Lung (tissue), 11 donors: ENCODE measurements at regions not wholly inside any gene's neighbourhood (a gene's known extent, or its start where the extent isn't known, plus 50 kb on each side); places are given as distances from the start of the nearest gene placed in this dataset.

Source experiments
- ATAC-seq: fragments of 200-7000 bp; cut with Tn5 transposase; one replicate; pipeline ENCODE4 v1.9.1; 2020; ENCODE audit warnings: moderate number of reproducible peaks; ENCODE audit not compliant: insufficient read depth, low FRiP score
- DNase-seq, 3 donors: peaks; one replicate each; pipeline ENCODE4 v3.0.0-alpha.2; 2013 to 2017
- H3K27ac ChIP-seq, 2 donors: one replicate each; pipeline ENCODE4 v1.5.1; 2013; ENCODE audit warnings: mild to moderate bottlenecking in 2 of 2, moderate library complexity in 2 of 2, control low read depth in 1 of 2, inconsistent platforms in 1 of 2, low read depth in 1 of 2, low read length in 1 of 2
- H3K27me3 ChIP-seq, 3 donors: one replicate each; pipeline ENCODE4 v1.5.1; 2013; ENCODE audit warnings: low read length in 2 of 3; ENCODE audit not compliant: control insufficient read depth in 3 of 3, insufficient read depth in 3 of 3
- H3K36me3 ChIP-seq, 4 donors: one replicate each; pipeline ENCODE4 v1.5.1; 2013; ENCODE audit warnings: low read length in 4 of 4, mild to moderate bottlenecking in 1 of 4, moderate library complexity in 1 of 4; ENCODE audit not compliant: control insufficient read depth in 4 of 4, insufficient read depth in 4 of 4
- H3K4me1 ChIP-seq, 5 donors: one replicate each; pipeline ENCODE4 v1.5.1; 2013; ENCODE audit warnings: low read length in 5 of 5, mild to moderate bottlenecking in 2 of 5, moderate library complexity in 1 of 5; ENCODE audit not compliant: control insufficient read depth in 5 of 5, insufficient read depth in 5 of 5
- H3K4me3 ChIP-seq: one replicate; pipeline ENCODE4 v1.5.1; 2013; ENCODE audit warnings: mild to moderate bottlenecking, control low read depth, moderate library complexity
- H3K9ac ChIP-seq, 2 donors: one replicate each; pipeline ENCODE4 v1.5.1; 2013; ENCODE audit warnings: low read length in 2 of 2, control low read depth in 1 of 2; ENCODE audit not compliant: insufficient read depth in 1 of 2
- H3K9me3 ChIP-seq, 4 donors: one replicate each; pipeline ENCODE4 v1.5.1; 2013; ENCODE audit warnings: low read length in 3 of 4, mild to moderate bottlenecking in 1 of 4, moderate library complexity in 1 of 4; ENCODE audit not compliant: control insufficient read depth in 4 of 4, insufficient read depth in 3 of 4
- WGBS, 2 donors: extraction: QIAGEN DNeasy Blood & Tissue Kit; methylation state at CpG; one replicate each; pipeline ENCODE4 v1.1.7; 2013; 5-methylcytosine and 5-hydroxymethylcytosine counted together
- TF ChIP-seq, protein P1 (sequence below): IDR thresholded peaks from 2 replicates; pipeline ENCODE4 v1.5.1; 2012; ENCODE audit warnings: mild to moderate bottlenecking; ENCODE audit errors: control extremely low read depth, extremely low read depth
- donor health status: control.
- donor health status: control.
- donor health status: Bipolar disorder and iron deficiency.
- donor health status: healthy.
- donor health status: DM: yes; HTN: yes; CAD: no.

GRCh38 chr9:111162026-111162425, 123.8 kb upstream of the LPAR1 start:
- H3K4me1 ChIP-seq, result peaks cover 0 to 26% (median 8%) of the 10 kb centered on the region in 5 donors
- TF ChIP-seq, protein P1, sequence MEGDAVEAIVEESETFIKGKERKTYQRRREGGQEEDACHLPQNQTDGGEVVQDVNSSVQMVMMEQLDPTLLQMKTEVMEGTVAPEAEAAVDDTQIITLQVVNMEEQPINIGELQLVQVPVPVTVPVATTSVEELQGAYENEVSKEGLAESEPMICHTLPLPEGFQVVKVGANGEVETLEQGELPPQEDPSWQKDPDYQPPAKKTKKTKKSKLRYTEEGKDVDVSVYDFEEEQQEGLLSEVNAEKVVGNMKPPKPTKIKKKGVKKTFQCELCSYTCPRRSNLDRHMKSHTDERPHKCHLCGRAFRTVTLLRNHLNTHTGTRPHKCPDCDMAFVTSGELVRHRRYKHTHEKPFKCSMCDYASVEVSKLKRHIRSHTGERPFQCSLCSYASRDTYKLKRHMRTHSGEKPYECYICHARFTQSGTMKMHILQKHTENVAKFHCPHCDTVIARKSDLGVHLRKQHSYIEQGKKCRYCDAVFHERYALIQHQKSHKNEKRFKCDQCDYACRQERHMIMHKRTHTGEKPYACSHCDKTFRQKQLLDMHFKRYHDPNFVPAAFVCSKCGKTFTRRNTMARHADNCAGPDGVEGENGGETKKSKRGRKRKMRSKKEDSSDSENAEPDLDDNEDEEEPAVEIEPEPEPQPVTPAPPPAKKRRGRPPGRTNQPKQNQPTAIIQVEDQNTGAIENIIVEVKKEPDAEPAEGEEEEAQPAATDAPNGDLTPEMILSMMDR, result no peak
- WGBS, 2 donors, result 81 to 95% methylated on average over 3 of the region's 3 CpGs

GRCh38 chr9:111161015-111161415, 122.7 kb upstream of the LPAR1 start:
- no peak overlapping the region for H3K27ac ChIP-seq
- peak; percentile 35 for ATAC-seq
- 70 to 87% methylated on average over 3 of the region's 3 CpGs for WGBS, 2 donors

More at GRCh38 chr9:111162026-111162425, 123.8 kb upstream of the LPAR1 start:
- Histone ChIP-seq H3K27me3 (no peaks in the 10 kb centered on the region), H3K9ac (no peak overlapping the region), H3K36me3 (no peaks in the 10 kb centered on the region), H3K9me3 (peaks cover 0 to 7% (median 2%) of the 10 kb centered on the region in 4 donors), H3K27ac (no peak overlapping the region), H3K4me3 (no peak overlapping the region)
- DNase-seq (no peak), ATAC-seq (no peak)

DNA sequence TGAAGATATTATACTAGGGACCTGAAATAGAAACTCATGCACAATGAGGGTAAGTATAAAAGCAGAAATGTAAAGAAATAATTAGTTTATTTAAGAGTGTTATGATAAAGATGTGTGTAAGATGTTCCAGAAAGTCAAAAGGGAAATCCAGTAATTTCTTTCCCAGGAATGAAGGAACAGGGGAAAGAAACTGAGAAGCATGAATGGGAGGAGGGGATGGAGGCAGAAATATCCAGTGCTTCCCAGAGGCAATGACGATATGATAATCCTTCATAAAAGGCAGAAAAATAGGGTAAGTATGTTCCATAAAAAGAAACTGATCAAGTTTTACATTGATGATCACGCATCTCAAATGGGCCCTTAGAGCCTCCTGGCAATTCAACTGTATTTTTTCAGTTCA, 120.7 kb upstream of the LPAR1 start:
- TF ChIP-seq, protein P1, result no peak
- 92 to 98% methylated on average over 2 of the region's 2 CpGs for WGBS, 2 donors
- Histone ChIP-seq H3K27ac (no peak overlapping the region), H3K9ac (no peak overlapping the region), H3K4me3 (no peak overlapping the region), H3K9me3 (no peaks in the 10 kb centered on the region), H3K4me1 (peaks cover 0 to 17% (median 5%) of the 10 kb centered on the region in 5 donors), H3K27me3 (no peaks in the 10 kb centered on the region), H3K36me3 (no peaks in the 10 kb centered on the region)
- DNase-seq, result no peak
- ATAC-seq, result no peak

More at GRCh38 chr9:111161015-111161415, 122.7 kb upstream of the LPAR1 start:
- H3K9me3 ChIP-seq, result no peaks in the 10 kb centered on the region
- no peaks in the 10 kb centered on the region for H3K36me3 ChIP-seq
- TF ChIP-seq, protein P1, result no peak
- no peak overlapping the region for H3K4me3 ChIP-seq
- peaks cover 0 to 26% (median 8%) of the 10 kb centered on the region in 5 donors for H3K4me1 ChIP-seq
- no peak overlapping the region for H3K9ac ChIP-seq
- DNase-seq, result no peak
- H3K27me3 ChIP-seq, result no peaks in the 10 kb centered on the region

GRCh38 chr9:111158363-111158762, 120.1 kb upstream of the LPAR1 start:
- Histone ChIP-seq H3K9ac (no peak overlapping the region), H3K4me1 (peaks cover 0 to 17% (median 2%) of the 10 kb centered on the region in 5 donors), H3K4me3 (no peak overlapping the region), H3K27ac (no peak overlapping the region), H3K9me3 (no peaks in the 10 kb centered on the region), H3K36me3 (no peaks in the 10 kb centered on the region), H3K27me3 (no peaks in the 10 kb centered on the region)
- ATAC-seq (no peak), DNase-seq (no peak)
- TF ChIP-seq, protein P1, result no peak
- 62 to 90% methylated on average over 1 of the region's 1 CpG for WGBS, 2 donors
